ENCODE measurements at regions not wholly inside any gene's neighbourhood (a gene's known extent, or its start where the extent isn't known, plus 50 kb on each side); places are given as distances from the start of the nearest gene placed in this dataset.

DNA sequence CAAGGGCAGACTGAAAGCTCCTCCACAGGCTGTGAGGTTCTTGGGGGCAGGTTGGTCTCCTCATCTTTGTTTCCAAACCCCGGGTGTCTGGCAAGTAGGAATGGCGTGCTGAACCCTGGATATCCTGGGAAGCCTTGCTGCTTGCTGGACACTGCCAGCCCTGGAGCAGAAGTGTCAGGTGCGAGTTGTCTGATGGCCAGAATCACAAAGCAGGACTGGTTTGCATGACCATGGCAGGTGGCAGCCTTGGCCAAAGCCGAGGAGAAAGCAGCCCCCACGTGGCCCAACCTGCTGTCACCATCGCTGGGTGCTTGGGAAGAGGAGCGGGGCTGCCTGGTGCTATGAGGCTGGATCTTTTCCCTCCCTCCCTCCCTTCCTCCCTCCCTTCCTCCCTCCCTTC is 309.5 kb upstream of the HS6ST1 start:
- intact Hi-C loops (cut with DNase I) = no loop called here
- WGBS, 3 donors = 90 to 93% (median 92%) methylated on average over 7 of the region's 7 CpGs

DNA sequence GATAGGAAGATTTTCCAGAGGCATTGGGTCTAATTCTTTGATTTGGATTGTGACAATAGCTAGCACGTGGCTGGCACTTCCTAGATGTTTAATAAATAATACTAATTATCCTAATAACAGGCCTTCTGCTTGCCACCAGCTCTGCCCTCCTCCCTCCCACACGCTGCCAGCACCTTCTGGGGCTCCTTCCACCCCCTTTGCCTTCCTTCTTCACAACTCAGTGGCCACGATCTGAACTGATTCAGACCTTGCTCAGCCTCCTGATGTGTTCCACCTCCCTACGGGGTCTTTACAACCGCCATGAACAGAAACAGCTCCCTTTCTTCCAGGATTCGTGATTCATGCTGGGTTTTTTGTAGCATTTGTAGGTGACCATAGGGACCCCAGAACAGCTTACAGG is 310.3 kb upstream of the HS6ST1 start:
- intact Hi-C loops (cut with DNase I) = no loop called here
- peak in 2 of 5 donors; percentile 1 to 2 for DNase-seq

More for the DNA sequence above, 309.5 kb upstream of the HS6ST1 start:
- no peak for TF ChIP-seq POLR2A (IDR thresholded peaks at IDR 0.05)
- no peak for TF ChIP-seq EP300 (IDR thresholded peaks at IDR 0.05)
- TF ChIP-seq, protein P1, sequence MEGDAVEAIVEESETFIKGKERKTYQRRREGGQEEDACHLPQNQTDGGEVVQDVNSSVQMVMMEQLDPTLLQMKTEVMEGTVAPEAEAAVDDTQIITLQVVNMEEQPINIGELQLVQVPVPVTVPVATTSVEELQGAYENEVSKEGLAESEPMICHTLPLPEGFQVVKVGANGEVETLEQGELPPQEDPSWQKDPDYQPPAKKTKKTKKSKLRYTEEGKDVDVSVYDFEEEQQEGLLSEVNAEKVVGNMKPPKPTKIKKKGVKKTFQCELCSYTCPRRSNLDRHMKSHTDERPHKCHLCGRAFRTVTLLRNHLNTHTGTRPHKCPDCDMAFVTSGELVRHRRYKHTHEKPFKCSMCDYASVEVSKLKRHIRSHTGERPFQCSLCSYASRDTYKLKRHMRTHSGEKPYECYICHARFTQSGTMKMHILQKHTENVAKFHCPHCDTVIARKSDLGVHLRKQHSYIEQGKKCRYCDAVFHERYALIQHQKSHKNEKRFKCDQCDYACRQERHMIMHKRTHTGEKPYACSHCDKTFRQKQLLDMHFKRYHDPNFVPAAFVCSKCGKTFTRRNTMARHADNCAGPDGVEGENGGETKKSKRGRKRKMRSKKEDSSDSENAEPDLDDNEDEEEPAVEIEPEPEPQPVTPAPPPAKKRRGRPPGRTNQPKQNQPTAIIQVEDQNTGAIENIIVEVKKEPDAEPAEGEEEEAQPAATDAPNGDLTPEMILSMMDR (IDR thresholded peaks at IDR 0.05) = no peak
- no peaks in the 10 kb centered on the region for H3K36me3 ChIP-seq
- no peak overlapping the region for H3K27ac ChIP-seq
- no peak overlapping the region for H3K4me3 ChIP-seq
- H3K9me3 ChIP-seq = no peaks in the 10 kb centered on the region
- no peaks in the 10 kb centered on the region for H3K27me3 ChIP-seq
- no peak for DNase-seq
- no peaks in the 10 kb centered on the region for H3K4me1 ChIP-seq (ENCODE audit: insufficient read depth)

DNA sequence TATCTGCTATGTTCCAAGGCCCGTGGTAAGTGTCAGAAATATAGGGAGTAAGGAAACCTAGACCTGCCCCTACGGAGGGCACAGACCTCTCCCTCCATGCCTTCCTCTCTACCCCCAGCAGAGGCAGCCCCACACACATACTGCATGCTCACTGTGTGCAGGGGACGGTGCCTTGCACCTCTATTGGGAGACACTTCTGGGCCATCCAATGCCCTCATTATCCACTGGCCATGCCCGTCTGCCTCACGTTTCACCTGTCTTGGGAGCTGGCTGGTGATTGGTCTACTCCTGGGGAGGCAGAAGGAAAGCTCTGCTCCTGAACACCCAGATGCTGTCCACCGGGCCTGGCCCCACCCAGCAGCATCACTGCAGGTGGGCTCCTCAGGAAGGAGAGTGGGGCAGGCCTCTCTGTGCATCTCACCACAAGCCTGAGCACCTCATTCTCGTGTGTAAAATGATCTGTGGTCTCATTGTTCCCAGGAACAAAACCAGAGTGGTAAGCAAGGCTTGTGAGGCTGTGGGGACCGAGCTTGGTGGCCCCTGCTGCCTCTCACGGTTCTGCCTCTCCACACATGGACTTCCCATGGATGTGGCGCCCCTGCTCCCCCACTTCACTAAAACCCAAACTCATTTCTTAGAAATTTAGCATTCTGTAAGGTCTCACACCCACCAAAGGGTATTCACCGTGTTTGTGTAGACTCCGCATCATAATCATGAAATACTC is 312.5 kb upstream of the HS6ST1 start:
- 90 to 93% (median 91%) methylated on average over 12 of the region's 12 CpGs for WGBS, 3 donors
- no peaks in the 10 kb centered on the region for H3K9me3 ChIP-seq
- no peak for TF ChIP-seq POLR2A (IDR thresholded peaks at IDR 0.05)
- no peak for TF ChIP-seq EP300 (IDR thresholded peaks at IDR 0.05)
- TF ChIP-seq, protein P1 (IDR thresholded peaks at IDR 0.05) = no peak
- no peaks in the 10 kb centered on the region for H3K27me3 ChIP-seq
- intact Hi-C loops (cut with DNase I) = no loop called here
- no peak overlapping the region for H3K4me3 ChIP-seq
- H3K27ac ChIP-seq = no peak overlapping the region
- no peaks in the 10 kb centered on the region for H3K4me1 ChIP-seq (ENCODE audit: insufficient read depth)
- DNase-seq = peak in 1 of 5 donors; percentile 2
- no peaks in the 10 kb centered on the region for H3K36me3 ChIP-seq

More for the DNA sequence above, 310.3 kb upstream of the HS6ST1 start:
- Histone ChIP-seq H3K27me3 (no peaks in the 10 kb centered on the region), H3K4me1 (ENCODE audit: insufficient read depth) (no peaks in the 10 kb centered on the region), H3K4me3 (no peak overlapping the region), H3K27ac (no peak overlapping the region), H3K9me3 (no peaks in the 10 kb centered on the region), H3K36me3 (no peaks in the 10 kb centered on the region)
- no peak for TF ChIP-seq EP300 (IDR thresholded peaks at IDR 0.05)
- TF ChIP-seq, protein P1 (IDR thresholded peaks at IDR 0.05) = no peak
- no peak for TF ChIP-seq POLR2A (IDR thresholded peaks at IDR 0.05)
- 86 to 92% (median 90%) methylated on average over 6 of the region's 6 CpGs for WGBS, 3 donors

DNA sequence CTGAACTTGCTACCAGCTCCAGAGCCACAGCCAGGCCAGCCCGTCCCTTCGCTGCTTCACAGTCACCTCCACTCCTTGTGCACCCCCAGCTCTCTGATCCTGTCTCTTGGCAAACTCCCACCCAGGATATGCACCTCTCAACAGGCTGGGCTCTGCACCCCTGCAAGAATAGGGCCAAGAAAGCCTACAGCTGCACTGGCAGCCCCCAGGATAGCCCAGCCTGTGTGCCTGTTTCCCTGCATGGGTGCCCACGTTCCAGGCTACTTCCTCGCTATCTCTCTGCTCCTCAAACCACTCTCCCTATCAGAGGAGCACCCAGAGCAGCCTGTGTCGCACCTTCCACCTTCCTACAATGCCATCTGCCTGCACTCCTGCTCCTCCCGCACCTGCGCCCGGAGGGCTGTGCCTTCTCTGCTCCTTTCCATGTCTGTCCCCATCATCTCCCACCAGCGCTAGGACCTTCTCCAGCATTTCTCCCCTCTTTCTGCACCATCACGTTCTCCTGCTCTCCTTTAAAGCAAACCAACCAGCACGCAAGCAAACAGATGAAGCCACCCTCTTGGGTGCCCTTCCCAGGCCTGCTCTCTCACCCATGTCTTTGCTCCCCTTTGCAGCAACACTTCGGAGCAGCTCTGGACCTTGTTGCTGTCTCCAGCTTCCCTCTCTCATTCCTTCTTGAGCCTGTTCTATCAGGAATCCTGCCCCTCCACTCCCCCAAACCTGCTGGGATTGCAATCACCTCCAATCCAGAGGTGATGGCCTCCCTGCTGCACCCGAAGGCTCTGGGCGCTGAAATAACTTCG is 313.2 kb upstream of the HS6ST1 start:
- H3K4me1 ChIP-seq (ENCODE audit: insufficient read depth) = no peaks in the 10 kb centered on the region
- H3K27ac ChIP-seq = no peak overlapping the region
- DNase-seq = peak in 1 of 5 donors; percentile 3
- no peaks in the 10 kb centered on the region for H3K9me3 ChIP-seq
- H3K27me3 ChIP-seq = no peaks in the 10 kb centered on the region
- 93 to 94% (median 94%) methylated on average over 15 of the region's 15 CpGs for WGBS, 3 donors
- intact Hi-C loops (cut with DNase I) = no loop called here
- TF ChIP-seq, protein P1 (IDR thresholded peaks at IDR 0.05) = no peak
- TF ChIP-seq POLR2A (IDR thresholded peaks at IDR 0.05) (no peak), EP300 (IDR thresholded peaks at IDR 0.05) (no peak)
- H3K4me3 ChIP-seq = no peak overlapping the region
- no peaks in the 10 kb centered on the region for H3K36me3 ChIP-seq

All from ovary (tissue), 7 donors.